Liver (tissue), 8 donors: ENCODE measurements at regions not wholly inside any gene's neighbourhood (a gene's known extent, or its start where the extent isn't known, plus 50 kb on each side); places are given as distances from the start of the nearest gene placed in this dataset.

Experiments
- DNase-seq: peaks from one replicate; pipeline ENCODE4 v3.0.0-alpha.2; 2017; ENCODE audit warnings: low spot score
- H3K27ac ChIP-seq, 2 donors: one replicate each; pipeline ENCODE4 v1.7.0; 2013; ENCODE audit warnings: inconsistent platforms in 2 of 2, low read length in 2 of 2, control low read depth in 1 of 2, low read depth in 1 of 2, mild to moderate bottlenecking in 1 of 2
- H3K27me3 ChIP-seq, 4 donors: one replicate each; pipeline versions ENCODE4 v1.6.1 to v1.7.0; 2013; ENCODE audit warnings: low read length in 3 of 4, inconsistent platforms in 1 of 4, mild to moderate bottlenecking in 1 of 4, moderate library complexity in 1 of 4; ENCODE audit not compliant: control insufficient read depth in 4 of 4, insufficient read depth in 4 of 4
- H3K36me3 ChIP-seq, 4 donors: one replicate each; pipeline versions ENCODE4 v1.6.1 to v1.7.0; 2013; ENCODE audit warnings: low read length in 3 of 4, mild to moderate bottlenecking in 3 of 4, low read depth in 1 of 4, moderate library complexity in 1 of 4; ENCODE audit not compliant: control insufficient read depth in 4 of 4, insufficient read depth in 3 of 4
- H3K4me1 ChIP-seq, 4 donors: one replicate each; pipeline versions ENCODE4 v1.6.1 to v1.7.0; 2013; ENCODE audit warnings: low read length in 3 of 4, mild to moderate bottlenecking in 3 of 4, moderate library complexity in 1 of 4; ENCODE audit not compliant: control insufficient read depth in 4 of 4, insufficient read depth in 4 of 4
- H3K4me3 ChIP-seq, 3 donors: one replicate each; pipeline versions ENCODE4 v1.6.1 to v1.7.0; 2013; ENCODE audit warnings: low read length in 3 of 3, control low read depth in 1 of 3, low read depth in 1 of 3, mild to moderate bottlenecking in 1 of 3
- H3K9ac ChIP-seq, 2 donors: one replicate each; pipeline ENCODE4 v1.7.0; 2013; ENCODE audit warnings: low read length in 2 of 2, mild to moderate bottlenecking in 2 of 2, moderate library complexity in 2 of 2, control low read depth in 1 of 2, low read depth in 1 of 2
- H3K9me3 ChIP-seq, 4 donors: one replicate each; pipeline versions ENCODE4 v1.6.1 to v1.7.0; 2013; ENCODE audit warnings: low read length in 3 of 4; ENCODE audit not compliant: control insufficient read depth in 4 of 4
- ATF3 ChIP-seq: IDR thresholded peaks from 2 replicates; pipeline ENCODE4 v1.6.1; 2016; ENCODE audit warnings: antibody characterized with exemption
- CTCF ChIP-seq: fragments of 150-350 bp; IDR thresholded peaks from 2 replicates; pipeline ENCODE4 v1.5.1; 2017; ENCODE audit warnings: improper control_type of control experiment, low read depth, low read length; ENCODE audit not compliant: missing input control
- EGR1 ChIP-seq, 2 donors: IDR thresholded peaks; 2 replicates each; pipeline ENCODE4 v1.6.1; 2016 to 2018; ENCODE audit warnings: antibody characterized with exemption in 2 of 2, low read depth in 2 of 2
- FOXA1 ChIP-seq: IDR thresholded peaks from 2 replicates; pipeline ENCODE4 v1.6.1; 2016; ENCODE audit warnings: antibody characterized with exemption
- FOXA2 ChIP-seq: IDR thresholded peaks from 2 replicates; pipeline ENCODE4 v1.6.1; 2016; ENCODE audit warnings: antibody characterized with exemption
- GABPA ChIP-seq, 2 donors: IDR thresholded peaks in 1 of 2; conservative IDR thresholded peaks in 1 of 2; 2 replicates each; pipeline ENCODE4 v1.6.1; 2016; ENCODE audit warnings: antibody characterized with exemption in 2 of 2, mild to moderate bottlenecking in 1 of 2, moderate library complexity in 1 of 2
- HNF4A ChIP-seq, 2 donors: conservative IDR thresholded peaks; 2 replicates each; pipeline ENCODE4 v1.6.1; 2016; ENCODE audit warnings: antibody characterized with exemption in 2 of 2, mild to moderate bottlenecking in 2 of 2
- HNF4G ChIP-seq: IDR thresholded peaks from 2 replicates; pipeline ENCODE4 v1.6.1; 2016; ENCODE audit warnings: antibody characterized with exemption
- JUND ChIP-seq, 2 donors: IDR thresholded peaks; 2 replicates each; pipeline ENCODE4 v1.6.1; 2016; ENCODE audit warnings: antibody characterized with exemption in 2 of 2
- NR2F2 ChIP-seq: IDR thresholded peaks from 2 replicates; pipeline ENCODE4 v1.6.1; 2016; ENCODE audit warnings: antibody characterized with exemption
- RAD21 ChIP-seq, 2 donors: IDR thresholded peaks; 2 replicates each; pipeline ENCODE4 v1.6.1; 2016; ENCODE audit warnings: antibody characterized with exemption in 2 of 2, mild to moderate bottlenecking in 2 of 2
- RXRA ChIP-seq, 2 donors: IDR thresholded peaks; 2 replicates each; pipeline ENCODE4 v1.6.1; 2017 to 2018; ENCODE audit warnings: antibody characterized with exemption in 2 of 2, mild to moderate bottlenecking in 1 of 2
- TAF1 ChIP-seq: conservative IDR thresholded peaks from 2 replicates; pipeline ENCODE4 v1.6.1; 2016; ENCODE audit warnings: antibody characterized with exemption, mild to moderate bottlenecking
- YY1 ChIP-seq: IDR thresholded peaks from 2 replicates; pipeline ENCODE4 v1.6.1; 2016; ENCODE audit warnings: antibody characterized with exemption, mild to moderate bottlenecking
- WGBS: extraction: QIAGEN DNeasy Blood & Tissue Kit; methylation state at CpG from one replicate; pipeline ENCODE4 v1.1.7; 2013; 5-methylcytosine and 5-hydroxymethylcytosine counted together
- TF ChIP-seq, protein P1 (sequence below): IDR thresholded peaks from 2 replicates; pipeline ENCODE4 v1.6.1; 2016; ENCODE audit warnings: antibody characterized with exemption
- TF ChIP-seq, protein P2 (sequence below): IDR thresholded peaks from 2 replicates; pipeline ENCODE4 v1.6.1; 2016; ENCODE audit warnings: antibody characterized with exemption, mild to moderate bottlenecking
- TF ChIP-seq, protein P3 (sequence below): IDR thresholded peaks from 2 replicates; pipeline ENCODE4 v1.6.1; 2016; ENCODE audit warnings: antibody characterized with exemption
- donor health status: healthy.
- donor health status: healthy.
- donor health status: healthy.
- donor health status: healthy.
- donor health status: healthy.

- Histone ChIP-seq H3K9me3 (no peaks in the 10 kb centered on the region), H3K4me3 (no peak overlapping the region), H3K36me3 (no peaks in the 10 kb centered on the region), H3K27ac (no peak overlapping the region), H3K9ac (no peak overlapping the region), H3K4me1 (no peaks in the 10 kb centered on the region), H3K27me3 (no peaks in the 10 kb centered on the region)
- no peak for DNase-seq
- TF ChIP-seq FOXA2 (no peak), NR2F2 (no peak), YY1 (no peak), GABPA (IDR thresholded peaks at IDR 0.05 in 1 of 2, conservative IDR thresholded peaks at IDR 0.05 in 1 of 2) (no peak)
- TF ChIP-seq, protein P1, sequence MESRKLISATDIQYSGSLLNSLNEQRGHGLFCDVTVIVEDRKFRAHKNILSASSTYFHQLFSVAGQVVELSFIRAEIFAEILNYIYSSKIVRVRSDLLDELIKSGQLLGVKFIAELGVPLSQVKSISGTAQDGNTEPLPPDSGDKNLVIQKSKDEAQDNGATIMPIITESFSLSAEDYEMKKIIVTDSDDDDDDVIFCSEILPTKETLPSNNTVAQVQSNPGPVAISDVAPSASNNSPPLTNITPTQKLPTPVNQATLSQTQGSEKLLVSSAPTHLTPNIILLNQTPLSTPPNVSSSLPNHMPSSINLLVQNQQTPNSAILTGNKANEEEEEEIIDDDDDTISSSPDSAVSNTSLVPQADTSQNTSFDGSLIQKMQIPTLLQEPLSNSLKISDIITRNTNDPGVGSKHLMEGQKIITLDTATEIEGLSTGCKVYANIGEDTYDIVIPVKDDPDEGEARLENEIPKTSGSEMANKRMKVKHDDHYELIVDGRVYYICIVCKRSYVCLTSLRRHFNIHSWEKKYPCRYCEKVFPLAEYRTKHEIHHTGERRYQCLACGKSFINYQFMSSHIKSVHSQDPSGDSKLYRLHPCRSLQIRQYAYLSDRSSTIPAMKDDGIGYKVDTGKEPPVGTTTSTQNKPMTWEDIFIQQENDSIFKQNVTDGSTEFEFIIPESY = no peak
- TF ChIP-seq, protein P2, sequence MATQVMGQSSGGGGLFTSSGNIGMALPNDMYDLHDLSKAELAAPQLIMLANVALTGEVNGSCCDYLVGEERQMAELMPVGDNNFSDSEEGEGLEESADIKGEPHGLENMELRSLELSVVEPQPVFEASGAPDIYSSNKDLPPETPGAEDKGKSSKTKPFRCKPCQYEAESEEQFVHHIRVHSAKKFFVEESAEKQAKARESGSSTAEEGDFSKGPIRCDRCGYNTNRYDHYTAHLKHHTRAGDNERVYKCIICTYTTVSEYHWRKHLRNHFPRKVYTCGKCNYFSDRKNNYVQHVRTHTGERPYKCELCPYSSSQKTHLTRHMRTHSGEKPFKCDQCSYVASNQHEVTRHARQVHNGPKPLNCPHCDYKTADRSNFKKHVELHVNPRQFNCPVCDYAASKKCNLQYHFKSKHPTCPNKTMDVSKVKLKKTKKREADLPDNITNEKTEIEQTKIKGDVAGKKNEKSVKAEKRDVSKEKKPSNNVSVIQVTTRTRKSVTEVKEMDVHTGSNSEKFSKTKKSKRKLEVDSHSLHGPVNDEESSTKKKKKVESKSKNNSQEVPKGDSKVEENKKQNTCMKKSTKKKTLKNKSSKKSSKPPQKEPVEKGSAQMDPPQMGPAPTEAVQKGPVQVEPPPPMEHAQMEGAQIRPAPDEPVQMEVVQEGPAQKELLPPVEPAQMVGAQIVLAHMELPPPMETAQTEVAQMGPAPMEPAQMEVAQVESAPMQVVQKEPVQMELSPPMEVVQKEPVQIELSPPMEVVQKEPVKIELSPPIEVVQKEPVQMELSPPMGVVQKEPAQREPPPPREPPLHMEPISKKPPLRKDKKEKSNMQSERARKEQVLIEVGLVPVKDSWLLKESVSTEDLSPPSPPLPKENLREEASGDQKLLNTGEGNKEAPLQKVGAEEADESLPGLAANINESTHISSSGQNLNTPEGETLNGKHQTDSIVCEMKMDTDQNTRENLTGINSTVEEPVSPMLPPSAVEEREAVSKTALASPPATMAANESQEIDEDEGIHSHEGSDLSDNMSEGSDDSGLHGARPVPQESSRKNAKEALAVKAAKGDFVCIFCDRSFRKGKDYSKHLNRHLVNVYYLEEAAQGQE = no peak
- 81% methylated on average over 3 of the region's 3 CpGs for WGBS
These were observed 327.6 kb upstream of the MMADHC start for GRCh38 chr2:149915151-149915550.

DNA sequence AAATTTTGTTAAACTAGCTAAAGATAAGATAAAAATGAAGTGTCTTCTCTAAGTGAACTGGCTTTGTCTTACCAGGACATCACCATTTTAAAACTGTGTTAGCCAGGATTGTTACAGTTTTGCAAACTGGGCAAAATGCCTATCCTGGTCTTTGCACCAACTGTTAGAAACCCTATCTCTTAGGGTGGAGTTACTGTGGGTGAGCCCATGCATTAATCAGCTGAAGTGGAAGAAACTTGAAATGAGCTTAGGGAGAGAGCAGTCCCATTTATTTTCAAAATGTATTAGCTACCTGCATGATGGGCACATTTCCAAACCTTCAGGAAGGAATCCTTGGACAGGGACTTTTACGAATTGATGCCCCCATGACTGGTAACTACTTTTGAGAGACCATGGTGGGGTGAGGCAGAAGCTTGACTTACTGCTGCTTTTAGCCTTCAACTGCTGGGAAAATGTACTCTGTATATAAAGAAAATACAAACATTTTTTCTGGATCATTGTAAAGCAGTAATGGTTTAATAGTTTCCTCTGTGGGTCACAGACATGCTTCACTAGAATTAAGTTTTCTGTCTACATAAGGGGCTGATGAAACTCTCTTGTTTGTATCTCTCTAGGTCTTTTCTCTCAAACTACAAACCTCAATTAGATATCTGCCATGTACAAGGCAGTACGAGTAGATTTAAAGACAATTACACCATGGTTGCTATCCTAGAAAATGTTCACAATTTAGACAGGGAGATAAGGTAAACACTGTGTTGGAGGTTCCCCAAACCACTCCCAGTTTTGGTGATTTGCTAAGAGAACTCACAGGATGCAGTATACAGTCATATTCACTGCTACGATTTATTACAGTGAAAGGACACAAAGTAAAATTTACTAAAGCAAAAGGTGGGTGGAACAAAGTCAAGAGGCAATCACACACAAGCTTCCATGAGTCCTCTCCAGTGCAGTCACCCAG lies 321.4 kb upstream of the MMADHC start:
- Histone ChIP-seq H3K9ac (no peak overlapping the region), H3K4me1 (no peaks in the 10 kb centered on the region), H3K27ac (no peak overlapping the region), H3K36me3 (no peaks in the 10 kb centered on the region), H3K4me3 (no peak overlapping the region), H3K27me3 (no peaks in the 10 kb centered on the region), H3K9me3 (no peaks in the 10 kb centered on the region)
- WGBS = 68% methylated on average over 3 of the region's 3 CpGs
- no peak for DNase-seq
- peak; percentile 8 for TF ChIP-seq FOXA2
- TF ChIP-seq CTCF = no peak

DNA sequence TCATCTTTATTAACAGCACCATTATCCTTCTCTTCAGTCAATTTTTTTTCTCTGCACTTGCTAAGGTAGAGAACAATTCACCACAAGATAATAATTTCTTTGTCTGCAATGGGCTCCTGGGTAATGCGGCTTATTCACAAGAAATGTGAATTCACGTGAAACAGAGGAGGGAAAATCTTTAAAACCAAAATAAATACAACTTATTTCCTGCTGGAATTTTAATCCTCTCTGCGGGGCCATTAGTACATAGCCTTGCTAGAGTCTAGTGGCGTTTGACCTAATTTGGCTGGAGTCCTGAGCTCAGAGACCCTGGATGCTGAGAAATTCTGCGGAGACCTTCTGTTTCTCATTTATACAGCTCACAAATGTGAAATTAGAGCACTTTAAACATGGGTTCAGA lies 319.3 kb upstream of the MMADHC start:
- Histone ChIP-seq H3K36me3 (no peaks in the 10 kb centered on the region), H3K9me3 (no peaks in the 10 kb centered on the region), H3K4me3 (no peak overlapping the region), H3K4me1 (no peaks in the 10 kb centered on the region), H3K27ac (no peak overlapping the region), H3K27me3 (no peaks in the 10 kb centered on the region), H3K9ac (no peak overlapping the region)
- WGBS = 89% methylated on average over 5 of the region's 5 CpGs
- no peak for DNase-seq
- TF ChIP-seq JUND (IDR thresholded peaks at IDR 0.05) (no peak), HNF4G (no peak), NR2F2 (no peak), HNF4A (conservative IDR thresholded peaks at IDR 0.05) (no peak), YY1 (no peak), GABPA (IDR thresholded peaks at IDR 0.05 in 1 of 2, conservative IDR thresholded peaks at IDR 0.05 in 1 of 2) (no peak), RAD21 (IDR thresholded peaks at IDR 0.05) (no peak), FOXA1 (no peak), RXRA (IDR thresholded peaks at IDR 0.05) (no peak), FOXA2 (no peak), TAF1 (no peak), EGR1 (IDR thresholded peaks at IDR 0.05; ENCODE audit: low read depth in 2 of 2) (no peak), ATF3 (no peak)
- TF ChIP-seq, protein P3, sequence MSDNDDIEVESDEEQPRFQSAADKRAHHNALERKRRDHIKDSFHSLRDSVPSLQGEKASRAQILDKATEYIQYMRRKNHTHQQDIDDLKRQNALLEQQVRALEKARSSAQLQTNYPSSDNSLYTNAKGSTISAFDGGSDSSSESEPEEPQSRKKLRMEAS = no peak
